GM12892 (cell line): ENCODE measurements at regions not wholly inside any gene's neighbourhood (a gene's known extent, or its start where the extent isn't known, plus 50 kb on each side); places are given as distances from the start of the nearest gene placed in this dataset.

ENCODE experiments used
- DNase-seq: peaks from one replicate; pipeline ENCODE4 v3.0.0; 2011; ENCODE audit not compliant: insufficient read length
- FAIRE-seq: peaks from 2 replicates; lab custom pipeline; 2011; peaks lifted over from hg19 to GRCh38; lab: Jason Lieb, UNC
- POLR2A ChIP-seq: IDR thresholded peaks from 2 replicates; pipeline ENCODE4 v1.6.1; 2011; ENCODE audit warnings: low read depth, low read length, control low read depth
- POLR2AphosphoS5 ChIP-seq: IDR thresholded peaks from 2 replicates; pipeline ENCODE4 v1.6.1; 2011; ENCODE audit warnings: low read depth, low read length, control low read depth
- TAF1 ChIP-seq: IDR thresholded peaks from 2 replicates; pipeline ENCODE4 v1.6.1; 2011; ENCODE audit warnings: low read depth, mild to moderate bottlenecking, control low read depth, low read length, borderline replicate concordance

- no peak for DNase-seq
- TF ChIP-seq TAF1: no peak
- FAIRE-seq: no peak
These were observed 177.1 kb upstream of the SPRY4 start for GRCh38 chr5:142501890-142502289.

DNA sequence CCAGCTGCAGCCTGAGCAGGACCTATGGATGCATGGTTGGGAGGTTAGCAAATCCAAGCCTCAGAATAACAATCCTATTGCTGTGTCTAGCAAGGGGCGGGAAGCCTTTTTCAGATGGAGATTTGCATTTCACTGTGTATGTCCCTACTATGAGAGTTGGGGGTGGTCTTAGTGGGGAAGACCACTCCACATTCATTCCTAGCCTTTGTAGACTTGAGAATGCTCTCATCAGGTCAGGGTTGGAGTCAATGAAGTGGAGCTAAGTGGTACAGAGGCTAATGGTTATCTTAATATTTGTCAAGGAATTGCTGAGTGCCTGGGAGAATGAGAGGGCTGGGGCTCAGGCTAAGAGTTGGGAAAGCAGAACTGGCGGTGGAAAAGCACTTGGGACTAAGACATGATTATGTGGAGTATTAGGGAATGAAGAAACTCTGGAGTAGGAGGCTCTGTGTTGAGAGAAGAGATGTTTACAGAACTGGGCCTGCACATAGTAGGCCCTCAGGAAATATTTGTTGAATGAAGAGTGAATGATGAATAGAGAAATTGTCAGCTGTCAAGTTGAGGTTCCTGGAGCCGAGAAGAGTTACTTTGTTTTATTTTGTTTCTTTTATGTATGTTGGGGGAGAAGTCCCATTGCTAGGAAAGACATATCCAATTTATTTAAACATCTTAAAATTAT lies 175.5 kb upstream of the SPRY4 start:
- no peak for TF ChIP-seq POLR2A
- TF ChIP-seq POLR2AphosphoS5: no peak
- TF ChIP-seq TAF1: no peak
- FAIRE-seq (no peak), DNase-seq (no peak)

DNA sequence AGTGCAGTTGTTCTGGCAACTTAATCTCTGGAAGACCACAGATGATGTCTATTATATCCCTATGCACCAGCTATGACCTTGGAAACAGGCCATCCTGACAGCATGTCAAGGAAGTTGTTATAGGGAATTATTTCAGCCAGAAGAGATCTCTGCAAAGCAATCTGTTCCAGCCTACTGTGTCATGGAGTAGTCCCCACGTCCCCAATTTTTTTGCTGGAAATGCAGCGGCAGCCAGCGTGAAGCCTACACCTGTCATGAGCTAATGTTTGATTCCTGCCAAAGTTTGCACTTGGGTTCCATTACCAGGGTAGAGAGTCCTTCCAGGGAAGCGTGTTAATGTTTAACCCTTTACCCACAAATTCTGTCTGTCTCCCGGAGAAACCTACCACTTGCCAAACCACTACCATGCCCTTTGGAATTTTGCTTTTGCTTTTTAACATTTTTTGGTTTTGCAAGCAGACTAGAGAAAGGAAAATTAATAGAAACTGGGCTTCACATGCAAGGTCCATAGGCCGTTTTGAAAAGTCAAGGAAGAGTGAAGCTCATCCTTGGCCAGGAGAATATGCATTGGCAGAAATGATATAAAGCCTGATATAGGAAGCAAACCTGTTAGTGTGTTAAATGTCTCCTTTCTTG lies 174.9 kb upstream of the SPRY4 start:
- no peak for DNase-seq
- TF ChIP-seq POLR2AphosphoS5 (no peak), TAF1 (no peak), POLR2A (no peak)
- no peak for FAIRE-seq

- no peak for TF ChIP-seq TAF1
- TF ChIP-seq POLR2A: no peak
- no peak for TF ChIP-seq POLR2AphosphoS5
- DNase-seq (no peak), FAIRE-seq (no peak)
These were observed 173.5 kb upstream of the SPRY4 start for GRCh38 chr5:142498298-142498697.

DNA sequence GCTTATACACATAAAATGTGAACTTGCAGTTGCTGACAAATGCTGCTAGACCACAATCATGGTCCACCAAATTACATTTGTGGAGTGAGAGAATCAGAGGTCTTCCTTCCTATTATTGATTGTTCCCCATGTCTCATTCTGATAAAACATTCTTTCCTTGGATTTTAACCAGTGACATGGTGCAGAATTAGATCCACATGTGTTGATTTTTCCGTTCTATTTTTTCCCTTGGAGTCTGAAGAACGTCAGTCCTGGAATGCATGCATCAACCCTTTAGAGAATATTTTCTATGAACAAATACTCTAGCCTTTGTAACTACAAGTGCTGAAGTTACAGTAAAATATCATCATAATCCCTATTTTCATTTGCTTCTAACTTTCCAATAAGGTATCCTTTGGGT lies 170.7 kb upstream of the SPRY4 start:
- no peak for DNase-seq
- TF ChIP-seq TAF1 (no peak), POLR2AphosphoS5 (no peak)
- no peak for FAIRE-seq

DNA sequence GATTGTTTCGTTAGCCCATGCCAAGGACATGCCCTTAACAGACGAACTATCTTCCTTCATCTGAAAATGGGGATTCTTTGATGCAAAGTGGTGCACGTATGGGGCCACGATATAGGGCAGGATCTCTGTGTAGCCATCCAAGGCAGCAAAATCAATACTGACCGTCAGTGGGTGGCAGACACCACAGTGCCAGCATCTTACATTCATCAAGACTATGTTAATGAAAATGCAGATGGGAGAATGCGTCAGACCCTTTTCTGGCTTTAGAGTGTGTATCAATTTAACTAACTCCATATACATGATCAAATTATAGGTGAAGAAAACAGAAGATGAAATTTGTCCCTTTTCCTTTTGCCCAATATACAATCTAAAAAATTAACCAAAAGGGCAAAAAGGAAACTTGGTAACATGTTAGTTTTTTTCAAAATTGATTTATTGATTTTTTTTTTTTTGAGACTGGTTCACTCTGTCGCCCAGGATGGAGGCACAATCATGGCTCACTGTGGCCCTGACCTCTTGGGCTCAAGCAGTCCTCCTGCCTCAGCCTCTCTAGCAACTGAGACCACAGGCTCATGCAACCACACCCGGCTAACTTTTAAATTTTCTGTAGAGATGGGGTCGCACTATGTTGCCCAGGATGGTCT lies 169.2 kb upstream of the SPRY4 start:
- TF ChIP-seq POLR2AphosphoS5 (no peak), TAF1 (no peak), POLR2A (no peak)
- no peak for FAIRE-seq
- DNase-seq: no peak

DNA sequence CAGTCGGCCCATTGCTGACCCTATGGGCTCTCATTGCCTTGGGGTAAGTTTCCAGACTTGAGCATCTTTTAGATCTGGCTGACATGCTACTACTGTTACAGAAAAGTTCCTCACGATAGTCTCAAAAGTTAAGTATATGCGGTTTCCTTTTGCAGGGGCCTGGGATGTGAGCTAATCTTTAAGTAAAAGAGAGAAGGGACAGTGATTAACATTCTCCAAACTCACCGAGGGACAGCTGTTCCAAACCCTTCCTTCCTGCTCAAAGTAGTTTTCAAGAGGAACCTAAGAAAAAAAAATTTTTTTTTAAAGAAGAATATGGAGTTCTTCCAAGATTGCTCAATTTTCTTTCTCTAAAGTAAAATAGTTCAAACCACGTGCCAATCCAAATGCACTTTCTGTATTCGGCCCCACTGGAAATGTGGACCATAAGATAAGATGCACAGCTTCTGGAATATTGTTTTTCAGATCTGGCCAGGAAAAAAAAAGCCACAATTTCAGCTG lies 168.0 kb upstream of the SPRY4 start:
- no peak for TF ChIP-seq TAF1
- DNase-seq (no peak), FAIRE-seq (no peak)

- DNase-seq (no peak), FAIRE-seq (no peak)
- TF ChIP-seq POLR2AphosphoS5 (no peak), POLR2A (no peak), TAF1 (no peak)
These were observed 166.9 kb upstream of the SPRY4 start for GRCh38 chr5:142491679-142492078.

DNA sequence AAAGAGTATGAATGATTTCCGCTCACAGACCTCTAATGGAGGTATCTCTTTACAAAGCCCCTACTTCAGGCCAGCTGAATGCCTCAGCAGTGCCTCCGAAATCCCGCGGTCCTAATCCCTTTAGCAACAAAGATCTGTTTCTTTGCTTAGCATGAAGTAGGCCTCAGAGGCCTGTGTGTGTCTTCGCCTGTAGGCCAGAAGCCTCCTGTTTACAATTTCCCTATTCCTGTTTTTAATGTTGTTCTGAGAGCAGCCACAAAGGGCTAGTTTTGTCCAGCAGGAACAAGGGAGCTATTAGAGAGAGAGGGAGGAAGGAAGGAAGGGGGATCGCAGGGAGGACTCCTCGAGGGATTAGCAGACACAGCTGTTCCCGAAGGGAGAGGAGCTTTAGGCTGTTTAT lies 166.4 kb upstream of the SPRY4 start:
- no peak for FAIRE-seq

DNA sequence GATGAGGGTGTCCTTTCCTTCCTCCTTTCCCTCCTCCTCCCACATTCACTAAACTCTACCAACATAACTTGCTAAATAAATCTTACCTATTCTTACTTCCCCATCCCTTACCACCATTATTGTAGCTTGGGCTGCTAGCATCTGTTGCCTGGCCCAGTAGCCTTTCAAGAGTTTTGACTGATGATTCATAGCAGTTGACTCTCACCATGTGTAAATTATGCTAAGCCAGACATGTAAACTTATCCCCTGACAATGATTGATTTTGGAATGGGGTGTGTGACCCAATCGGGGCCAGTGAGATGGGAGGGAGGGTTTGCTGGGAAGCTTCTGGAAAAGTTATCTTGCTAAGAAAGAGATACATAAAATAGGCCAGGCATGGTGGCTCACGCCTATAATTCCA lies 161.8 kb upstream of the SPRY4 start:
- FAIRE-seq (no peak), DNase-seq (no peak)
- TF ChIP-seq POLR2A: no peak
- TF ChIP-seq POLR2AphosphoS5: no peak
- TF ChIP-seq TAF1: no peak

More for the DNA sequence above, 166.4 kb upstream of the SPRY4 start:
- DNase-seq: no peak
- TF ChIP-seq TAF1 (no peak), POLR2AphosphoS5 (no peak), POLR2A (no peak)

DNA sequence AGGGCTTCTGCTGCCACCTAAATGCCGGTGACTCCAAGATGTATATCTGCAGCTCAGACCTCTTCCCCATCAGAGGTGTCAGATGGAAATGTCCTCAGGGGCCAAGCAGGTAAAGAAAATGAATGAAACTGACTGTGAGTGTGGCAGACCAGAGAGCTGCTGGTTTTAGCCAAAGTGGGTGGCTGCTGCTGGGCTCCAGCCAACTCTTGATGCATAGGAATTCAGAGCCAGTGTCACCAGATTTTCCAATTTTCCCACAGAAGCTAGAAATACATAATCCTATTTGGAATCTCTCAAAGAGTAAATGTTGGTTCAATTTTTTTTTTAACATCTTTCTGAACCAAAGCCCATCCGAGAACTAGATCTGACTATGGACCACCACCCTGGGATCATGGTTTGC lies 161.2 kb upstream of the SPRY4 start:
- DNase-seq (no peak), FAIRE-seq (no peak)
- TF ChIP-seq POLR2A (no peak), POLR2AphosphoS5 (no peak), TAF1 (no peak)

- FAIRE-seq (no peak), DNase-seq (no peak)
- no peak for TF ChIP-seq POLR2A
- TF ChIP-seq POLR2AphosphoS5: no peak
- no peak for TF ChIP-seq TAF1
These were observed 160.1 kb upstream of the SPRY4 start for GRCh38 chr5:142484821-142485387.

DNA sequence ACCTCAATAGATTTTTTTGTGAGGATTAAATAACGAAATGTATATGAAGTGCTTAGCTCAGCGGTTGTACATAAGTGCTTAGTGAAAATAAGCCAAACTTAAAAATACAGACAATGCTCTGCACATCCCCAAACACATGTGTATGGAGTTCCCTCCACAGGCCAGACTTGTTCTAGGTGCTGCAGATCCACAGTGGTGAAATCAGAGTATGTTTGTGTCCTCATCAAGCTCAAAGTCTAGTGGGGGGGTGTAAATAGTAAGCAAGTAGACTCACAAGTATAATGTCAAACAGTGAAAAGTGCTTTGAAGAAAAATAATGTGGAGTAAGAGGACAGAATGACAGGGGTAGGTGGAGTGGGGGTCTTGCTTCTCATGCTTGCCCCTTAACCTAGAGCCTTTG lies 157.4 kb upstream of the SPRY4 start:
- DNase-seq (no peak), FAIRE-seq (no peak)
- no peak for TF ChIP-seq TAF1
- no peak for TF ChIP-seq POLR2A
- TF ChIP-seq POLR2AphosphoS5: no peak

DNA sequence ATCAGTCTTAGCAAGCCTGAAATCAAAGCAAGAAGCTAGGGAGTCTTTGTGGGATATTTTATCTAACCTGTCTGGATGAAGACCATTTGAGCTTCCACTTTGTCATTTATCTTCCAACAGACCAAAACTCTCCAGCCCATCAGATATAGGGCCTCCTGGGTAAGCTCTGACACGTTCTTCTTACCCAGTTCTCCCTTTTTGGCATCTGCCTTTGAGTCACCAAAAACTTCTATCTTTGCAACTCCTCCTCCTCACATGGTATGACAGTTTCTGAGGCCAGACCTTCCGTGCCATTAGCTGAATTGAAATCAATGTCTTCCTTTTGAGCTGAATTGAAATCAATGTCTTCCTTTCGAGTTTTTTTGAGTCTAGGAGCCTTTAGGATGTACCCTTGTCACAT lies 156.6 kb upstream of the SPRY4 start:
- TF ChIP-seq TAF1 (no peak), POLR2A (no peak), POLR2AphosphoS5 (no peak)
- DNase-seq (no peak), FAIRE-seq (no peak)
